SJCRH30 (cell line): ENCODE measurements at regions not wholly inside any gene's neighbourhood (a gene's known extent, or its start where the extent isn't known, plus 50 kb on each side); places are given as distances from the start of the nearest gene placed in this dataset.
"Not testable (repeated sequence)": the region's sequence is repeated elsewhere in the genome, so short reads cannot be mapped to it uniquely, and the experiment has no call there.

Source experiments
- DNase-seq, 2 experiments: peaks; one replicate each; pipeline ENCODE4 v3.0.0-alpha.2; 2015 to 2020
- H3K27ac ChIP-seq: fragments of 250-450 bp; sonication (Bioruptor Pico); 2 replicates; pipeline ENCODE4 v1.5.1; 2020; ENCODE audit warnings: mild to moderate bottlenecking, moderate library complexity
- H3K27me3 ChIP-seq: fragments of 250-450 bp; sonication (Bioruptor Pico); 2 replicates; pipeline ENCODE4 v1.5.1; 2020; ENCODE audit warnings: mild to moderate bottlenecking, moderate library complexity
- H3K36me3 ChIP-seq: fragments of 250-450 bp; sonication (Bioruptor Pico); 2 replicates; pipeline ENCODE4 v1.5.1; 2020; ENCODE audit warnings: mild to moderate bottlenecking, moderate library complexity
- H3K4me1 ChIP-seq: fragments of 250-450 bp; sonication (Bioruptor Pico); 2 replicates; pipeline ENCODE4 v1.5.1; 2020; ENCODE audit warnings: mild to moderate bottlenecking, moderate library complexity
- H3K4me3 ChIP-seq: fragments of 250-450 bp; sonication (Bioruptor Pico); 2 replicates; pipeline ENCODE4 v1.5.1; 2020; ENCODE audit warnings: mild to moderate bottlenecking, moderate library complexity
- H3K9me3 ChIP-seq: fragments of 250-450 bp; sonication (Bioruptor Pico); replicated peaks from 2 replicates; pipeline ENCODE4 v1.5.1; 2020; ENCODE audit warnings: mild to moderate bottlenecking, moderate library complexity

GRCh38 chr20:53891306-53891894 lies 179.0 kb downstream of the BCAS1 start:
- Histone ChIP-seq H3K27ac (no peak overlapping the region), H3K27me3 (no peaks in the 10 kb centered on the region), H3K36me3 (no peaks in the 10 kb centered on the region; the same call in 1 of the 2 replicates), H3K9me3 (no peaks in the 10 kb centered on the region), H3K4me1 (peaks cover 16% of the 10 kb centered on the region), H3K4me3 (no peak overlapping the region)
- no peak for DNase-seq

GRCh38 chr20:53890443-53891305 lies 179.7 kb downstream of the BCAS1 start:
- H3K4me1 ChIP-seq: peaks cover 16% of the 10 kb centered on the region
- H3K36me3 ChIP-seq: no peaks in the 10 kb centered on the region; the same call in 1 of the 2 replicates
- no peak for DNase-seq
- H3K27me3 ChIP-seq: no peaks in the 10 kb centered on the region
- no peaks in the 10 kb centered on the region for H3K9me3 ChIP-seq
- no peak overlapping the region for H3K27ac ChIP-seq
- H3K4me3 ChIP-seq: no peak overlapping the region

GRCh38 chr20:53889411-53890148 lies 180.8 kb downstream of the BCAS1 start:
- Histone ChIP-seq H3K4me1 (peaks cover 16% of the 10 kb centered on the region), H3K27ac (no peak overlapping the region), H3K27me3 (no peaks in the 10 kb centered on the region), H3K36me3 (no peaks in the 10 kb centered on the region; the same call in 1 of the 2 replicates), H3K4me3 (no peak overlapping the region), H3K9me3 (no peaks in the 10 kb centered on the region)
- DNase-seq: no peak

GRCh38 chr20:53888951-53889350 lies 181.4 kb downstream of the BCAS1 start:
- Histone ChIP-seq H3K4me3 (no peak overlapping the region), H3K9me3 (no peaks in the 10 kb centered on the region), H3K27ac (no peak overlapping the region), H3K27me3 (no peaks in the 10 kb centered on the region), H3K4me1 (peaks cover 16% of the 10 kb centered on the region), H3K36me3 (no peaks in the 10 kb centered on the region; the same call in 1 of the 2 replicates)
- no peak for DNase-seq

- DNase-seq: no peak
- Histone ChIP-seq H3K4me1 (peaks cover 12% of the 10 kb centered on the region), H3K27me3 (no peaks in the 10 kb centered on the region), H3K9me3 (no peaks in the 10 kb centered on the region), H3K4me3 (no peak overlapping the region), H3K36me3 (no peaks in the 10 kb centered on the region; the same call in 1 of the 2 replicates), H3K27ac (no peak overlapping the region)
Measured at GRCh38 chr20:53888510-53888909, 181.9 kb downstream of the BCAS1 start.

- no peaks in the 10 kb centered on the region for H3K27me3 ChIP-seq
- peaks cover 7% of the 10 kb centered on the region for H3K4me1 ChIP-seq
- H3K4me3 ChIP-seq: no peak overlapping the region
- DNase-seq: no peak
- H3K9me3 ChIP-seq: no peaks in the 10 kb centered on the region
- no peak overlapping the region for H3K27ac ChIP-seq
- H3K36me3 ChIP-seq: no peaks in the 10 kb centered on the region; the same call in 1 of the 2 replicates
Measured at GRCh38 chr20:53887973-53888372, 182.4 kb downstream of the BCAS1 start.

- Histone ChIP-seq H3K27ac (no peak overlapping the region), H3K9me3 (0 out of 2 replicates have a peak, but pooled peaks cover 3% of the 10 kb centered on the region), H3K4me3 (no peak overlapping the region), H3K27me3 (no peaks in the 10 kb centered on the region), H3K36me3 (no peaks in the 10 kb centered on the region), H3K4me1 (0 out of 2 replicates have a peak, but pooled peaks cover 4% of the 10 kb centered on the region)
- DNase-seq: no peak
Measured at GRCh38 chr20:53884859-53885541, 185.4 kb downstream of the BCAS1 start.

- H3K27me3 ChIP-seq: no peaks in the 10 kb centered on the region
- DNase-seq: peak in 1 of 2 experiments; percentile 33
- 0 out of 2 replicates have a peak, but pooled peaks cover 3% of the 10 kb centered on the region for H3K9me3 ChIP-seq
- H3K4me1 ChIP-seq: peaks cover 12% of the 10 kb centered on the region
- no peaks in the 10 kb centered on the region for H3K36me3 ChIP-seq
- H3K4me3 ChIP-seq: no peak overlapping the region
- no peak overlapping the region for H3K27ac ChIP-seq
Measured at GRCh38 chr20:53883098-53883911, 187.1 kb downstream of the BCAS1 start.

GRCh38 chr20:53882438-53882986 lies 187.9 kb downstream of the BCAS1 start:
- DNase-seq, H3K27ac ChIP-seq, H3K27me3 ChIP-seq, H3K4me3 ChIP-seq, H3K36me3 ChIP-seq, H3K9me3 ChIP-seq: not testable (repeated sequence)
- peaks cover 13% of the 10 kb centered on the region for H3K4me1 ChIP-seq

- H3K9me3 ChIP-seq: 0 out of 2 replicates have a peak, but pooled peaks cover 3% of the 10 kb centered on the region
- DNase-seq: no peak
Measured at GRCh38 chr20:53881362-53881761, 189.0 kb downstream of the BCAS1 start.

GRCh38 chr20:53880108-53880641 lies 190.2 kb downstream of the BCAS1 start:
- Histone ChIP-seq H3K36me3 (no peaks in the 10 kb centered on the region), H3K27me3 (no peaks in the 10 kb centered on the region), H3K9me3 (0 out of 2 replicates have a peak, but pooled peaks cover 3% of the 10 kb centered on the region), H3K4me3 (no peak overlapping the region), H3K4me1 (peaks cover 13% of the 10 kb centered on the region), H3K27ac (no peak overlapping the region)
- no peak for DNase-seq

More at GRCh38 chr20:53881362-53881761, 189.0 kb downstream of the BCAS1 start:
- Histone ChIP-seq H3K36me3 (no peaks in the 10 kb centered on the region), H3K27me3 (no peaks in the 10 kb centered on the region), H3K27ac (no peak overlapping the region), H3K4me3 (no peak overlapping the region), H3K4me1 (peaks cover 13% of the 10 kb centered on the region)

GRCh38 chr20:53879048-53879684 lies 191.2 kb downstream of the BCAS1 start:
- H3K36me3 ChIP-seq: no peaks in the 10 kb centered on the region
- H3K4me1 ChIP-seq: peaks cover 13% of the 10 kb centered on the region
- DNase-seq: peak in 1 of 2 experiments; percentile 60
- no peak overlapping the region for H3K4me3 ChIP-seq
- no peaks in the 10 kb centered on the region for H3K27me3 ChIP-seq
- H3K9me3 ChIP-seq: 0 out of 2 replicates have a peak, but pooled peaks cover 3% of the 10 kb centered on the region
- H3K27ac ChIP-seq: no peak overlapping the region
